NCI-H1092 (cell line): ENCODE measurements at regions not wholly inside any gene's neighbourhood (a gene's known extent, or its start where the extent isn't known, plus 50 kb on each side); places are given as distances from the start of the nearest gene placed in this dataset.
"Not testable (repeated sequence)": the region's sequence is repeated elsewhere in the genome, so short reads cannot be mapped to it uniquely, and the experiment has no call there.

Experiments
- DNase-seq: peaks from one replicate; lab custom pipeline; 2025; lab: John Stamatoyannopoulos, UW

- no peak for DNase-seq
Observed at GRCh38 chr7:47190462-47190861, 391.4 kb downstream of the TNS3 start.

- no peak for DNase-seq
Observed at GRCh38 chr7:47188653-47189315, 393.1 kb downstream of the TNS3 start.

GRCh38 chr7:47188136-47188535, 393.8 kb downstream of the TNS3 start:
- DNase-seq, result no peak

GRCh38 chr7:47186316-47186715, 395.6 kb downstream of the TNS3 start:
- no peak for DNase-seq

- DNase-seq, result no peak
Observed at GRCh38 chr7:47185839-47186238, 396.1 kb downstream of the TNS3 start.

GRCh38 chr7:47185170-47185569, 396.7 kb downstream of the TNS3 start:
- no peak for DNase-seq

- DNase-seq, result peak; percentile 64
Observed at GRCh38 chr7:47183862-47184590, 397.9 kb downstream of the TNS3 start.

- no peak for DNase-seq
Observed at GRCh38 chr7:47181746-47182361, 400.1 kb downstream of the TNS3 start.

GRCh38 chr7:47180516-47180826, 401.4 kb downstream of the TNS3 start:
- DNase-seq, result no peak

- DNase-seq, result peak; percentile 56
Observed at GRCh38 chr7:47179812-47180515, 401.9 kb downstream of the TNS3 start.

GRCh38 chr7:47172602-47173539, 409.0 kb downstream of the TNS3 start:
- not testable (repeated sequence) for DNase-seq

GRCh38 chr7:47170516-47170915, 411.4 kb downstream of the TNS3 start:
- no peak for DNase-seq

- no peak for DNase-seq
Observed at GRCh38 chr7:47154791-47155190, 427.1 kb downstream of the TNS3 start.

GRCh38 chr7:47153576-47153975, 428.3 kb downstream of the TNS3 start:
- DNase-seq, result peak; percentile 48

GRCh38 chr7:47153058-47153457, 428.9 kb downstream of the TNS3 start:
- peak; percentile 76 for DNase-seq

- no peak for DNase-seq
Observed at GRCh38 chr7:47152307-47152706, 429.6 kb downstream of the TNS3 start.

GRCh38 chr7:47150497-47151260, 431.2 kb downstream of the TNS3 start:
- DNase-seq, result no peak

- DNase-seq, result no peak
Observed at GRCh38 chr7:47149971-47150370, 431.9 kb downstream of the TNS3 start.

- no peak for DNase-seq
Observed at GRCh38 chr7:47149208-47149839, 432.6 kb downstream of the TNS3 start.

- DNase-seq, result no peak
Observed at GRCh38 chr7:47148536-47149207, 433.2 kb downstream of the TNS3 start.
